ENCODE measurements at regions not wholly inside any gene's neighbourhood (a gene's known extent, or its start where the extent isn't known, plus 50 kb on each side); places are given as distances from the start of the nearest gene placed in this dataset.
A peak's percentile ranks its signal among the peaks of the same experiment; 100 is the strongest.

DNA sequence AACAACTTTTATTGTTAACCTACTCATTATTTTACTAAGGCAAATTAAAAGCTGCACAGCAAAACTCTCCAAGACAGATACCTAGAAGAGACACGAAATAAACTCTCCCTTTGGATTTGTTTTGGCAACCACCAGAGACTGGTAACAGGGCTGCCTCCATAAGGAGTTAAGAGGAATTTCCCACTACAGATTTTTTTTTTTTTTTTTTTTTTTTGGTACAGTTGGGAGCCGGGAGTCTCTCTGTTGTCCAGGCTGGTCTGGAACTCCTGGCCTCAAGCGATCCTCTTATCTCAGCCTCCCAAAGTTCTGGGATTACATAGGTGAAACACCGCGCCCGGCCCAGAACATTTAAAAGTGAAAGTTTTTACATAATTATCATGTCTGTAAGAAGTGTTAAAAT, 73.6 kb upstream of the VGLL4 start:
- peak; percentile 39 for DNase-seq
- no peak overlapping the region for H3K18ac ChIP-seq (ENCODE audit: low read depth, low read length)
- no peaks in the 10 kb centered on the region for H3K36me3 ChIP-seq (ENCODE audit: control insufficient read depth, insufficient read depth, low read length)
- WGBS, 2 experiments (ENCODE audit: extremely low coverage in 2 of 2, insufficient read length in 1 of 2), result no CpG with 5 or more reads among the region's 6 CpGs
- intact Hi-C loops (cut with micrococcal nuclease), result loop anchor here (1.0 to 5.0 kb wide), 2 partner anchors 87 to 335 kb away; no protein-coding TSS in a partner anchor
- peak overlapping the region; percentile 32; the same call in 1 of the 2 replicates for H3K9ac ChIP-seq (ENCODE audit: low read depth, low read length)
- H4K8ac ChIP-seq (ENCODE audit: low read depth in 2 of 2, low read length in 2 of 2), result no peak overlapping the region
- H2BK5ac ChIP-seq (ENCODE audit: low read depth, low read length, poor library complexity, severe bottlenecking), result no peak overlapping the region
- H2AFZ ChIP-seq (replicated peaks; ENCODE audit: low read length, poor library complexity), result no peak overlapping the region
- 0 out of 2 replicates have a peak, but pooled peaks cover 7% of the 10 kb centered on the region for H3K9me1 ChIP-seq (ENCODE audit: insufficient read depth, low read length)
- no peak overlapping the region for H3K56ac ChIP-seq (ENCODE audit: extremely low read depth, insufficient read depth, low read length)
- H4K91ac ChIP-seq (ENCODE audit: insufficient read depth, low read depth, low read length), result no peak overlapping the region
- H3K4me3 ChIP-seq (ENCODE audit: insufficient read depth, low read depth, low read length), result no peak overlapping the region
- no TSS peak for BruUV-seq (replicated peaks)
- H4K20me1 ChIP-seq (ENCODE audit: insufficient read depth, low read length), result peaks cover 14% of the 10 kb centered on the region
- CTCF ChIA-PET, result interaction anchor here (1.2 kb wide), 1 partner anchor 14 kb away, joined by 5 read pairs; no protein-coding TSS in a partner anchor
- no peak overlapping the region for H2BK20ac ChIP-seq (ENCODE audit: low read depth, low read length)
- peak overlapping the region; percentile 29; the same call in 1 of the 2 replicates for H3K27ac ChIP-seq (ENCODE audit: insufficient read depth, low read length)
- no peak for ATAC-seq (ENCODE audit: low read depth)
- TF ChIP-seq, protein P1, sequence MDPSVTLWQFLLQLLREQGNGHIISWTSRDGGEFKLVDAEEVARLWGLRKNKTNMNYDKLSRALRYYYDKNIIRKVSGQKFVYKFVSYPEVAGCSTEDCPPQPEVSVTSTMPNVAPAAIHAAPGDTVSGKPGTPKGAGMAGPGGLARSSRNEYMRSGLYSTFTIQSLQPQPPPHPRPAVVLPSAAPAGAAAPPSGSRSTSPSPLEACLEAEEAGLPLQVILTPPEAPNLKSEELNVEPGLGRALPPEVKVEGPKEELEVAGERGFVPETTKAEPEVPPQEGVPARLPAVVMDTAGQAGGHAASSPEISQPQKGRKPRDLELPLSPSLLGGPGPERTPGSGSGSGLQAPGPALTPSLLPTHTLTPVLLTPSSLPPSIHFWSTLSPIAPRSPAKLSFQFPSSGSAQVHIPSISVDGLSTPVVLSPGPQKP (IDR thresholded peaks at IDR 0.05; ENCODE audit: borderline replicate concordance, low read depth, low read length), result no peak
- no peak for TF ChIP-seq BHLHE40 (IDR thresholded peaks at IDR 0.05; ENCODE audit: low read depth, low read length)
- no peak for TF ChIP-seq CEBPB (IDR thresholded peaks at IDR 0.05; ENCODE audit: low read depth, low read length)
- no peak for TF ChIP-seq RAD21 (IDR thresholded peaks at IDR 0.05; ENCODE audit: low read length)
- TF ChIP-seq CTCF (conservative IDR thresholded peaks at IDR 0.05; ENCODE audit: low read depth, low read length), result no peak
- no peak overlapping the region for H2AK9ac ChIP-seq (replicated peaks; ENCODE audit: low read depth, low read length, poor library complexity)
- dilution Hi-C loops (cut with HindIII; ENCODE audit: low sequenced_read_pairs, unreplicated experiment), result no loop called here
- no peaks in the 10 kb centered on the region for H3K9me3 ChIP-seq (ENCODE audit: control insufficient read depth, insufficient read depth, low read length)
- H2BK15ac ChIP-seq (ENCODE audit: low read depth, low read length), result no peak overlapping the region
- H3K4me1 ChIP-seq (ENCODE audit: control insufficient read depth, insufficient read depth, low read length), result no peaks in the 10 kb centered on the region; the same call in none of the 2 replicates
- no peak overlapping the region for H4K5ac ChIP-seq (ENCODE audit: low read depth, low read length)
- H3K23ac ChIP-seq (ENCODE audit: low read depth, low read length), result no peak overlapping the region
- no peak overlapping the region for H2AK5ac ChIP-seq (ENCODE audit: low read depth, low read length)
- H3K14ac ChIP-seq (replicated peaks; ENCODE audit: low read depth, low read length), result no peak overlapping the region
- POLR2A ChIA-PET (ENCODE audit: unreplicated experiment), result no interaction called here
- no peak overlapping the region for H2BK120ac ChIP-seq (ENCODE audit: low read depth, low read length)
- in situ Hi-C loops (cut with MboI; ENCODE audit: low sequenced_read_pairs), result no loop called here
- peak overlapping the region; percentile 27; the same call in 1 of the 2 replicates for H3K4ac ChIP-seq (ENCODE audit: low read depth, low read length)
- H3K4me2 ChIP-seq (ENCODE audit: low read depth, low read length), result no peak overlapping the region; the same call in 1 of the 2 replicates
- peaks cover 3% of the 10 kb centered on the region for H3K27me3 ChIP-seq (ENCODE audit: control insufficient read depth, insufficient read depth, low read length)
- peaks cover 12 to 41% of the 10 kb centered on the region in 2 experiments for H3K79me1 ChIP-seq (ENCODE audit: low read depth in 1 of 2, low read length in 2 of 2)

Data from IMR-90 (cell line).